SHP77 treated with DMSO at 0.1 percent for 48 hours (cell line): ENCODE measurements at regions not wholly inside any gene's neighbourhood (a gene's known extent, or its start where the extent isn't known, plus 50 kb on each side); places are given as distances from the start of the nearest gene placed in this dataset.
"Not testable (repeated sequence)": the region's sequence is repeated elsewhere in the genome, so short reads cannot be mapped to it uniquely, and the experiment has no call there.

ENCODE experiments used
- DNase-seq: peaks from one replicate; lab custom pipeline; 2025; lab: John Stamatoyannopoulos, UW

- no peak for DNase-seq
Observed at GRCh38 chr13:80946008-80946802, 605.3 kb upstream of the SPRY2 start.

GRCh38 chr13:80945328-80945727 is 604.4 kb upstream of the SPRY2 start:
- DNase-seq: no peak

GRCh38 chr13:80939581-80939980 is 598.7 kb upstream of the SPRY2 start:
- no peak for DNase-seq

- DNase-seq: no peak
Observed at GRCh38 chr13:80931766-80932165, 590.8 kb upstream of the SPRY2 start.

GRCh38 chr13:80931118-80931517 is 590.2 kb upstream of the SPRY2 start:
- DNase-seq: no peak

- no peak for DNase-seq
Observed at GRCh38 chr13:80928241-80928640, 587.3 kb upstream of the SPRY2 start.

- DNase-seq: not testable (repeated sequence)
Observed at GRCh38 chr13:80926024-80926423, 585.1 kb upstream of the SPRY2 start.

GRCh38 chr13:80924596-80924995 is 583.7 kb upstream of the SPRY2 start:
- no peak for DNase-seq

GRCh38 chr13:80923907-80924306 is 583.0 kb upstream of the SPRY2 start:
- no peak for DNase-seq

GRCh38 chr13:80921971-80922370 is 581.0 kb upstream of the SPRY2 start:
- DNase-seq: no peak

- no peak for DNase-seq
Observed at GRCh38 chr13:80921541-80921940, 580.6 kb upstream of the SPRY2 start.

GRCh38 chr13:80906860-80907259 is 565.9 kb upstream of the SPRY2 start:
- no peak for DNase-seq

- DNase-seq: no peak
Observed at GRCh38 chr13:80904386-80904785, 563.5 kb upstream of the SPRY2 start.

GRCh38 chr13:80903911-80904310 is 563.0 kb upstream of the SPRY2 start:
- DNase-seq: no peak

GRCh38 chr13:80901530-80901929 is 560.6 kb upstream of the SPRY2 start:
- no peak for DNase-seq

- no peak for DNase-seq
Observed at GRCh38 chr13:80901111-80901510, 560.2 kb upstream of the SPRY2 start.

- no peak for DNase-seq
Observed at GRCh38 chr13:80900561-80900960, 559.6 kb upstream of the SPRY2 start.

- DNase-seq: not testable (repeated sequence)
Observed at GRCh38 chr13:80897641-80898040, 556.7 kb upstream of the SPRY2 start.

- no peak for DNase-seq
Observed at GRCh38 chr13:80894917-80895316, 554.0 kb upstream of the SPRY2 start.

- DNase-seq: no peak
Observed at GRCh38 chr13:80889829-80890228, 548.9 kb upstream of the SPRY2 start.

GRCh38 chr13:80888390-80888789 is 547.5 kb upstream of the SPRY2 start:
- no peak for DNase-seq

GRCh38 chr13:80884056-80884785 is 543.3 kb upstream of the SPRY2 start:
- no peak for DNase-seq

GRCh38 chr13:80883545-80883944 is 542.6 kb upstream of the SPRY2 start:
- DNase-seq: no peak
